RWPE1 (cell line): ENCODE measurements at regions not wholly inside any gene's neighbourhood (a gene's known extent, or its start where the extent isn't known, plus 50 kb on each side); places are given as distances from the start of the nearest gene placed in this dataset.

ENCODE experiments used
- CTCF ChIA-PET: fragments of 350-600 bp; sonication (Branson Sonifier 250); formaldehyde crosslinking; extraction: SDS; loops from one replicate; lab custom pipeline; 2021; lab: Yijun Ruan, JAX
- POLR2A ChIA-PET: fragments of 400-600 bp; formaldehyde crosslinking; extraction: SDS; loops from one replicate; lab custom pipeline; 2020; ENCODE audit warnings: antibody characterized with exemption; ENCODE audit not compliant: low non-redundant PET; lab: Yijun Ruan, JAX
- DNase-seq: peaks from one replicate; pipeline ENCODE4 v3.0.0; 2012; ENCODE audit warnings: low spot score
- H3K27ac ChIP-seq: fragments of 450-650 bp; 2 replicates; pipeline ENCODE4 v1.5.1; 2017
- TF ChIP-seq, protein P1 (sequence below): fragments of 450-650 bp; conservative IDR thresholded peaks from 2 replicates; pipeline ENCODE4 v1.5.1; 2017; ENCODE audit warnings: low read depth, mild to moderate bottlenecking

DNA sequence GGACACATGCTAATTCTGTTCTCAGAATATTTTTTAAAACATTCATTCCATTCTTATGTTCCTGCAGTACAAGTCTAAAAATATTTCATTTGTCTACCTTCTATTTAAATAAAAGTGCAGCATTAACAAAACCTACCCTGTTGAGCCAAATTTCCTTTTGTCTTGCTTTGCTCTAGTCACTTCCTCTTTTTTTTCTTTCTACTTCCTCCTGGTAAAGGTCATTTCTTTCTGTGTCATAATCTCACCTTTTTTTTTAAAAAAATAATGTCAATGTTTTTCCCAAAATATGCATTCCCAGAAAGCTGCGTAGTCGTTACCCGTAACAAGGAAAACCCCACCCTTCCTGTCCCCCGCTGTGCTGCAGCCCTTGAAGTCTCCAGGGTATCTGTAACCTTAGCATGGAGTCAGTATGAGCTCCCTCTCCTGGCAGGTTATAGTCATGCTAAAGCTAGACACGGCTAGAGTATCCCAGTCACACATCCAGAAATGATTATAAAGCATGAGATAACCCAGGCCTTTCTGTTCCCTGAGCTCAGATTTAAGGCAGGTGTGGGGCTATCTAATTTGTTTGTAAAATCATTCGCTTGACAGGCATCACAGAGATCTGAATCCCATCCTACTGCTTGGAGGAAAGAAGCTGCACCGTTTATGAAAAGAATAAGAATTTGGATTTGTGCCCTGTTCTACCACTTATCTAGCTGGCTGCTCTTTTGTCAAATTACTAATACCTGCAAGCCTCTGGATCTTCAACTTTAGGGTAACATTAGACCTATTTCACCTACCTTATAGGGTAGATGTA lies 51.1 kb upstream of the EED start:
- TF ChIP-seq, protein P1, sequence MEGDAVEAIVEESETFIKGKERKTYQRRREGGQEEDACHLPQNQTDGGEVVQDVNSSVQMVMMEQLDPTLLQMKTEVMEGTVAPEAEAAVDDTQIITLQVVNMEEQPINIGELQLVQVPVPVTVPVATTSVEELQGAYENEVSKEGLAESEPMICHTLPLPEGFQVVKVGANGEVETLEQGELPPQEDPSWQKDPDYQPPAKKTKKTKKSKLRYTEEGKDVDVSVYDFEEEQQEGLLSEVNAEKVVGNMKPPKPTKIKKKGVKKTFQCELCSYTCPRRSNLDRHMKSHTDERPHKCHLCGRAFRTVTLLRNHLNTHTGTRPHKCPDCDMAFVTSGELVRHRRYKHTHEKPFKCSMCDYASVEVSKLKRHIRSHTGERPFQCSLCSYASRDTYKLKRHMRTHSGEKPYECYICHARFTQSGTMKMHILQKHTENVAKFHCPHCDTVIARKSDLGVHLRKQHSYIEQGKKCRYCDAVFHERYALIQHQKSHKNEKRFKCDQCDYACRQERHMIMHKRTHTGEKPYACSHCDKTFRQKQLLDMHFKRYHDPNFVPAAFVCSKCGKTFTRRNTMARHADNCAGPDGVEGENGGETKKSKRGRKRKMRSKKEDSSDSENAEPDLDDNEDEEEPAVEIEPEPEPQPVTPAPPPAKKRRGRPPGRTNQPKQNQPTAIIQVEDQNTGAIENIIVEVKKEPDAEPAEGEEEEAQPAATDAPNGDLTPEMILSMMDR = peak; percentile 66
- CTCF ChIA-PET = interaction anchor here (0.6 to 2.3 kb wide), 11 partner anchors 11 to 339 kb away, joined by 3 to 18 read pairs (median 4); partner anchors contain the start of gene CCDC83
- H3K27ac ChIP-seq = no peak overlapping the region
- DNase-seq = peak; percentile 73
- POLR2A ChIA-PET = no interaction called here

DNA sequence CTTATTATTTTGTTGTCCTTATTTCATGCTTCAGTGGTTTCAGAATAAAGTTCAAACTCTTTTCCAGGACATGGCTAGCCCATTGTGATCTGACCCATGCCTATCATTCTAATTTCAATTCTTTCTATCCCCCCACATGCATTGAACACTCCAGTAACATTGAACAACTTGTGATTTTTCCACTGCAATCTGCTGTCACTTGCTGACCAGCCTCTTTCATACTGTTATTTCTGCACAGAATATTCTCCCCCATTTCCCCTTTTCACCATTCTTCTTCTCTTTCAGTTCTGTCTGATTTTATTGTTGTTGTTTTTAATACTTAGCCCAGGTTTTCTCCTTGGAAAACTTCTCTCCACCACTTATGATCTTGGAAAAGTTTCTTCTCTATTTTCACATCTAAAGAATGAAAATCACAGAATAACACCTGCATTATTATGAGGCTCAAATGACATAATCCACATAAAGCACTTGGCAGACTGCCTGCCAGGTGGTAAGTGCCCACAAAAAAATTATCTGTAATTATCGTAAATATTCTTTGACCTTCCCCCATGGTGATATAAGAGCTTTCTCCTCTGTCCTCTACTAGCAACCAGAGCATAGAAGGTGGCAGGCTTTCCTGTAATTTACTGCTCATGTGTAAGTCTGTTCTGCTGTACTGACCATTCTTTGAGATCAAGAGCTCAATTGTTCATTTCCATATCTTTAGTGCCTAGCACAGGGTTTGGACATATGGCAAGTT lies 51.9 kb upstream of the EED start:
- TF ChIP-seq, protein P1 = no peak
- POLR2A ChIA-PET = no interaction called here
- CTCF ChIA-PET = interaction anchor here (0.6 to 2.3 kb wide), 4 partner anchors 14 to 151 kb away, joined by 3 to 18 read pairs (median 6); no protein-coding TSS in a partner anchor
- DNase-seq = no peak
- no peak overlapping the region for H3K27ac ChIP-seq

DNA sequence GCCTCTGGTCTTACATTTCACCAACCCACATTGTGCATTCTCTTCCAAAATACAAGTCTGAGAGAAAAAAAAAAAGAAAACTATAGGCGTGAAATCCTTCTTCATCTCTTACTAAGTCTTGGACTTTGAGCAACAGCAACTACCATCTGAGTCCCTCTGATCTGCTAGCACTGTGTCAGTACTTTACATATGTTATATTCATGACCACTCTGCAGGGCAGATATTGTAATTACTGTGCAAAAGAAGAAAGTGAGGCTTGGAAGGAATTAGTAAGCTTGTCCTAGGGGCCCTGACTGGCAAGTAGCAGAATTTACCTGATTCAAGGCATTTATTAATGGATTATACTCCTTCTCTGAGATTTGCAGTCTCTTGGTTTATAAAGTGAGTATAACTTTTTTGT lies 52.7 kb upstream of the EED start:
- TF ChIP-seq, protein P1 = no peak
- no peak overlapping the region for H3K27ac ChIP-seq
- ChIA-PET CTCF (no interaction called here), POLR2A (no interaction called here)
- DNase-seq = no peak

DNA sequence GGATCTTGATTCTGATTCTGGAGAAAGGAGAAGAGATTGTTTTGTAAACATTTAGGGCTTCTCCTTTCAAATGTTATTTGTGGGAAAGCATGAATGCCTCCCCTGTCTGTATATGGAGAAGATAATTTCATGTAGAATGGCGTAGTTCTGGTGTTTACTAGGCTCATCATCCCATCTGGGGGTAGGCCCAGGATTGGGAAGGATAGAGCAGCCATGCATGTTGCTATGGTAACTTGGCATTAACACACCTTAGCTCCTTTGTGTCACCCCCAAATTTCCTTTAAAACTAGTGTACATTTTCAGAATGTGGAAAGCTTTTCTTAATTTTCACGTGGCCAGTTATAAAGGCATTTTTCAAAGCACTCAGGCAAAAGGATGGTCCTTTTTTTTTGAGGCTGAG lies 57.5 kb upstream of the EED start:
- no peak for DNase-seq
- TF ChIP-seq, protein P1 = no peak
- CTCF ChIA-PET = interaction anchor here (0.6 kb wide), 1 partner anchor 27 kb away, joined by 3 read pairs; no protein-coding TSS in a partner anchor
- POLR2A ChIA-PET = no interaction called here
- no peak overlapping the region for H3K27ac ChIP-seq

DNA sequence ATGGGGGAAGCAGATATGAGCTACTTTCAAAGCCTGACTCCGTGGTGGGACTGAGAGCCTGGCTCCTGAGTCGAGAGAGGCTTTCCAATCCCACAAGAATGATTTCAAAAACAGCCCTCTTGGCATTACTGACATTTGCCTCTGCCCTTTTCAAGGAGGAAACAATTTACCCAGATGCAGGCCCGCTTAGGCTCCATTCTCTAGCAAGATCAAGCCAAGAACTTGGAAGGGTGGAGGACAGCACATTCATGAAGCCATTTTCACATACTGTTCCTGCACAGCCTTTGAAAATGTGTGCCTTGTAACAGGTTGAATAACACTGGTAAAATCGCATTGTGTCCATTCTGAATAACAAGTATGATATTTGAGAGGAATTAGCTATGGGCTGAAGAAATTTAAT lies 58.2 kb upstream of the EED start:
- CTCF ChIA-PET = interaction anchor here (0.6 kb wide), 1 partner anchor 26 kb away, joined by 3 read pairs; no protein-coding TSS in a partner anchor
- DNase-seq = no peak
- POLR2A ChIA-PET = no interaction called here
- no peak overlapping the region for H3K27ac ChIP-seq
- TF ChIP-seq, protein P1 = no peak

DNA sequence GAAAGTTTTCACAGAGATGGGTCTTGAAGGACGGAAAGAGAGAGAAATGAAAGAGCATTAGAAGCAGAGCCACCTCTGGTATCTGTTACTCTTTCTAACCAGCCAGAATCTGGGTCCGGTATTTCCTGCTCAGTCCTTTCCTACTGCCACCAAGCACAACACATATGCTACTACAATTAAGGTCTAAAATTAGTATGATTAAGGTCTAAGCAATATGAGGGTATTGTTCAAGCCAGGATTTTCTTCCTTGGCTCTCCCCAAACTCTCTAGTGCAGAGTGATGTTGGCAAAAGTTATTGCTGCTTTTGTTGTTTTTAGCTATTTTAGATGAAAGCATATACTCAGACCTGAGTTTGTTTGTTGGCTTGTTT lies 59.2 kb upstream of the EED start:
- no peak overlapping the region for H3K27ac ChIP-seq
- TF ChIP-seq, protein P1 = no peak
- no peak for DNase-seq
- ChIA-PET CTCF (no interaction called here), POLR2A (no interaction called here)
